Peyer's patch (tissue), 4 donors: ENCODE measurements at regions not wholly inside any gene's neighbourhood (a gene's known extent, or its start where the extent isn't known, plus 50 kb on each side); places are given as distances from the start of the nearest gene placed in this dataset.

ENCODE experiments used
- DNase-seq, 3 donors: peaks; one replicate each; pipeline ENCODE4 v3.0.0-alpha.2; 2017 to 2019
- H3K27ac ChIP-seq, 4 donors: fragments of 200-600 bp; sonication (generic); one replicate each; pipeline ENCODE4 v1.5.1; 2016 to 2019
- H3K27me3 ChIP-seq, 2 donors: fragments of 200-600 bp; sonication (generic); one replicate each; pipeline ENCODE4 v1.5.1; 2019
- H3K36me3 ChIP-seq, 3 donors: fragments of 200-600 bp; sonication (generic); one replicate each; pipeline ENCODE4 v1.5.1; 2016 to 2019
- H3K4me1 ChIP-seq, 4 donors: fragments of 200-600 bp; sonication (generic); one replicate each; pipeline ENCODE4 v1.5.1; 2016 to 2019
- H3K4me3 ChIP-seq, 4 donors: fragments of 200-600 bp; sonication (generic); 1 replicate in 3 of 4; 2 replicates in 1 of 4; pipeline ENCODE4 v1.5.1; 2016 to 2019; ENCODE audit warnings: mild to moderate bottlenecking in 1 of 4
- H3K9me3 ChIP-seq, 4 donors: fragments of 200-600 bp; sonication (generic); one replicate each; pipeline ENCODE4 v1.5.1; 2016 to 2019; ENCODE audit warnings: mild to moderate bottlenecking in 1 of 4
- CTCF ChIP-seq, 6 experiments: fragments of 450-650 bp in 4 of 6; fragments of 200-600 bp in 2 of 6; sonication (generic) in 1 of 6; IDR thresholded peaks; one replicate each; pipeline ENCODE4 v1.5.1; 2017 to 2019; ENCODE audit warnings: antibody characterized with exemption in 6 of 6, mild to moderate bottlenecking in 3 of 6, moderate library complexity in 1 of 6
- POLR2A ChIP-seq, 2 donors: fragments of 450-650 bp; IDR thresholded peaks; one replicate each; pipeline ENCODE4 v1.5.1; 2017; ENCODE audit warnings: antibody characterized with exemption in 2 of 2, mild to moderate bottlenecking in 2 of 2, moderate library complexity in 2 of 2
- small RNA-seq, 2 donors: library from RNA; depleted of rRNA; stranded (forward); fragments of <200 nt; gene quantifications; one replicate each; pipeline ENCODE3, GENCODE V24; 2016

- H3K4me3 ChIP-seq, result no peak overlapping the region
- no peak for DNase-seq
- no peaks in the 10 kb centered on the region for H3K36me3 ChIP-seq
- H3K9me3 ChIP-seq, result no peaks in the 10 kb centered on the region
- H3K27me3 ChIP-seq, result no peaks in the 10 kb centered on the region
- no peaks in the 10 kb centered on the region for H3K4me1 ChIP-seq
- TF ChIP-seq POLR2A (IDR thresholded peaks at IDR 0.05), result no peak
- TF ChIP-seq CTCF (IDR thresholded peaks at IDR 0.05), result no peak
- H3K27ac ChIP-seq, result no peak overlapping the region
These were observed 55.7 kb upstream of the NCAM2 start for GRCh38 chr21:20942523-20942922.

- H3K27me3 ChIP-seq, result no peaks in the 10 kb centered on the region
- no peaks in the 10 kb centered on the region for H3K36me3 ChIP-seq
- H3K9me3 ChIP-seq, result no peaks in the 10 kb centered on the region
- TF ChIP-seq POLR2A (IDR thresholded peaks at IDR 0.05), result no peak
- no peak for TF ChIP-seq CTCF (IDR thresholded peaks at IDR 0.05)
- no peaks in the 10 kb centered on the region for H3K4me1 ChIP-seq
- no peak overlapping the region for H3K27ac ChIP-seq
- H3K4me3 ChIP-seq, result no peak overlapping the region
- DNase-seq, result no peak
These were observed 54.6 kb upstream of the NCAM2 start for GRCh38 chr21:20943561-20943997.

- no peak for DNase-seq
These were observed 54.1 kb upstream of the NCAM2 start for GRCh38 chr21:20944139-20944538.

GRCh38 chr21:20946701-20947100, 51.5 kb upstream of the NCAM2 start:
- Histone ChIP-seq H3K27ac (no peak overlapping the region), H3K4me3 (no peak overlapping the region), H3K4me1 (no peaks in the 10 kb centered on the region), H3K9me3 (no peaks in the 10 kb centered on the region), H3K27me3 (no peaks in the 10 kb centered on the region), H3K36me3 (no peaks in the 10 kb centered on the region)
- no peak for DNase-seq
- TF ChIP-seq CTCF (IDR thresholded peaks at IDR 0.05), result no peak
- no peak for TF ChIP-seq POLR2A (IDR thresholded peaks at IDR 0.05)

More at GRCh38 chr21:20944139-20944538, 54.1 kb upstream of the NCAM2 start:
- TF ChIP-seq CTCF (IDR thresholded peaks at IDR 0.05) (no peak), POLR2A (IDR thresholded peaks at IDR 0.05) (no peak)
- no peaks in the 10 kb centered on the region for H3K9me3 ChIP-seq
- H3K36me3 ChIP-seq, result no peaks in the 10 kb centered on the region
- H3K27me3 ChIP-seq, result no peaks in the 10 kb centered on the region
- no peaks in the 10 kb centered on the region for H3K4me1 ChIP-seq
- H3K27ac ChIP-seq, result no peak overlapping the region
- no peak overlapping the region for H3K4me3 ChIP-seq

Small RNA genes lying in the stretch of these regions (small RNA-seq; reads per million reads assigned to genes)
- 0 reads per million in 2 donors for gene AL157359.3
- gene AP001506.1, result 0 reads per million in 2 donors
- gene MIR548X, result 0 reads per million in 2 donors
- 0 reads per million in 2 donors for gene RN7SKP147
- 0 reads per million in 2 donors for gene RNU1-139P
- 0 reads per million in 2 donors for gene RNU6-772P
- gene RPL37P4, result 0 reads per million in 2 donors
